ENCODE measurements at regions not wholly inside any gene's neighbourhood (a gene's known extent, or its start where the extent isn't known, plus 50 kb on each side); places are given as distances from the start of the nearest gene placed in this dataset.

GRCh38 chr14:97618401-97618800, 821.2 kb downstream of the VRK1 start:
- peaks cover 48% of the 10 kb centered on the region for H3K4me1 Mint-ChIP-seq (ENCODE audit: low read depth)
- no peaks in the 10 kb centered on the region for H3K27me3 Mint-ChIP-seq (ENCODE audit: low read depth)
- no peak for ATAC-seq (replicated peaks in 1 of 2)
- peak overlapping the region; percentile 96 for H3K27ac Mint-ChIP-seq
- H3K4me3 Mint-ChIP-seq = peak overlapping the region; percentile 72 to 93
- H3K36me3 Mint-ChIP-seq (ENCODE audit: insufficient read depth in 2 of 2) = peaks cover 15 to 20% of the 10 kb centered on the region in 2 donors
- no peak for DNase-seq
- peaks cover 11% of the 10 kb centered on the region in 2 donors for H3K9me3 Mint-ChIP-seq

- DNase-seq (no peak), ATAC-seq (replicated peaks in 1 of 2) (peak; percentile 50 to 72)
- H3K9me3 Mint-ChIP-seq = peaks cover 8% of the 10 kb centered on the region in 2 donors
- peaks cover 48% of the 10 kb centered on the region for H3K4me1 Mint-ChIP-seq (ENCODE audit: low read depth)
- H3K36me3 Mint-ChIP-seq (ENCODE audit: insufficient read depth in 2 of 2) = peaks cover 11 to 17% of the 10 kb centered on the region in 2 donors
- no peaks in the 10 kb centered on the region for H3K27me3 Mint-ChIP-seq (ENCODE audit: low read depth)
- peak overlapping the region; percentile 96 for H3K27ac Mint-ChIP-seq
- peak overlapping the region; percentile 72 to 93 for H3K4me3 Mint-ChIP-seq
Measured at GRCh38 chr14:97618917-97619690, 821.9 kb downstream of the VRK1 start.

GRCh38 chr14:97620066-97620465, 822.9 kb downstream of the VRK1 start:
- peak overlapping the region; percentile 72 to 93 for H3K4me3 Mint-ChIP-seq
- no peak for DNase-seq
- peaks cover 48% of the 10 kb centered on the region for H3K4me1 Mint-ChIP-seq (ENCODE audit: low read depth)
- ATAC-seq (replicated peaks in 1 of 2) = no peak
- no peaks in the 10 kb centered on the region for H3K27me3 Mint-ChIP-seq (ENCODE audit: low read depth)
- H3K36me3 Mint-ChIP-seq (ENCODE audit: insufficient read depth in 2 of 2) = peaks cover 7 to 10% of the 10 kb centered on the region in 2 donors
- peaks cover 4% of the 10 kb centered on the region in 2 donors for H3K9me3 Mint-ChIP-seq
- peak overlapping the region; percentile 96 for H3K27ac Mint-ChIP-seq

- Mint-ChIP-seq H3K4me1 (ENCODE audit: low read depth) (peaks cover 19% of the 10 kb centered on the region), H3K36me3 (ENCODE audit: insufficient read depth in 2 of 2) (peaks cover 0 to 3% of the 10 kb centered on the region in 2 donors), H3K4me3 (no peak overlapping the region), H3K27me3 (ENCODE audit: low read depth) (no peaks in the 10 kb centered on the region), H3K9me3 (peaks cover 0 to 1% of the 10 kb centered on the region in 2 donors), H3K27ac (no peak overlapping the region)
- DNase-seq = no peak
- no peak for ATAC-seq (replicated peaks in 1 of 2)
Measured at GRCh38 chr14:97624985-97625384, 827.8 kb downstream of the VRK1 start.

GRCh38 chr14:97625477-97625876, 828.3 kb downstream of the VRK1 start:
- H3K9me3 Mint-ChIP-seq = peaks cover 0 to 1% of the 10 kb centered on the region in 2 donors
- DNase-seq (no peak), ATAC-seq (replicated peaks in 1 of 2) (no peak)
- H3K4me1 Mint-ChIP-seq (ENCODE audit: low read depth) = peaks cover 14% of the 10 kb centered on the region
- H3K27me3 Mint-ChIP-seq (ENCODE audit: low read depth) = no peaks in the 10 kb centered on the region
- peaks cover 0 to 3% of the 10 kb centered on the region in 2 donors for H3K36me3 Mint-ChIP-seq (ENCODE audit: insufficient read depth in 2 of 2)
- no peak overlapping the region for H3K27ac Mint-ChIP-seq
- H3K4me3 Mint-ChIP-seq = no peak overlapping the region

- Mint-ChIP-seq H3K27me3 (ENCODE audit: low read depth) (no peaks in the 10 kb centered on the region), H3K27ac (no peak overlapping the region), H3K36me3 (ENCODE audit: insufficient read depth in 2 of 2) (peaks cover 0 to 1% of the 10 kb centered on the region in 2 donors), H3K4me1 (ENCODE audit: low read depth) (peaks cover 8% of the 10 kb centered on the region), H3K4me3 (no peak overlapping the region), H3K9me3 (peaks cover 0 to 1% of the 10 kb centered on the region in 2 donors)
- no peak for ATAC-seq (replicated peaks in 1 of 2)
- DNase-seq = no peak
Measured at GRCh38 chr14:97626088-97626487, 828.9 kb downstream of the VRK1 start.

GRCh38 chr14:97630249-97630648, 833.1 kb downstream of the VRK1 start:
- Mint-ChIP-seq H3K27ac (no peak overlapping the region), H3K36me3 (ENCODE audit: insufficient read depth in 2 of 2) (no peaks in the 10 kb centered on the region), H3K4me3 (no peak overlapping the region), H3K4me1 (ENCODE audit: low read depth) (peaks cover 18% of the 10 kb centered on the region), H3K27me3 (ENCODE audit: low read depth) (no peaks in the 10 kb centered on the region), H3K9me3 (no peaks in the 10 kb centered on the region)
- ATAC-seq (replicated peaks in 1 of 2) = no peak
- DNase-seq = no peak

GRCh38 chr14:97633131-97633738, 836.1 kb downstream of the VRK1 start:
- H3K9me3 Mint-ChIP-seq = no peaks in the 10 kb centered on the region
- peaks cover 42% of the 10 kb centered on the region for H3K4me1 Mint-ChIP-seq (ENCODE audit: low read depth)
- DNase-seq (no peak), ATAC-seq (replicated peaks in 1 of 2) (no peak)
- H3K36me3 Mint-ChIP-seq (ENCODE audit: insufficient read depth in 2 of 2) = no peaks in the 10 kb centered on the region
- H3K4me3 Mint-ChIP-seq = no peak overlapping the region
- no peak overlapping the region for H3K27ac Mint-ChIP-seq
- H3K27me3 Mint-ChIP-seq (ENCODE audit: low read depth) = no peaks in the 10 kb centered on the region

- Mint-ChIP-seq H3K27me3 (ENCODE audit: low read depth) (no peaks in the 10 kb centered on the region), H3K4me3 (peak overlapping the region; percentile 81 to 94), H3K36me3 (ENCODE audit: insufficient read depth in 2 of 2) (no peaks in the 10 kb centered on the region), H3K4me1 (ENCODE audit: low read depth) (peaks cover 58% of the 10 kb centered on the region), H3K9me3 (no peaks in the 10 kb centered on the region), H3K27ac (peak overlapping the region; percentile 90)
- DNase-seq (peak in 1 of 2 donors; percentile 31), ATAC-seq (replicated peaks in 1 of 2) (peak in 1 of 2 donors; percentile 58)
Measured at GRCh38 chr14:97634751-97635150, 837.6 kb downstream of the VRK1 start.

GRCh38 chr14:97638864-97639263, 841.7 kb downstream of the VRK1 start:
- Mint-ChIP-seq H3K9me3 (no peaks in the 10 kb centered on the region), H3K36me3 (ENCODE audit: insufficient read depth in 2 of 2) (no peaks in the 10 kb centered on the region), H3K4me1 (ENCODE audit: low read depth) (peaks cover 79% of the 10 kb centered on the region), H3K27ac (peak overlapping the region; percentile 88), H3K27me3 (ENCODE audit: low read depth) (no peaks in the 10 kb centered on the region), H3K4me3 (peak overlapping the region; percentile 44 to 79)
- ATAC-seq (replicated peaks in 1 of 2) (peak; percentile 67 to 80), DNase-seq (no peak)

- H3K4me1 Mint-ChIP-seq (ENCODE audit: low read depth) = peaks cover 70% of the 10 kb centered on the region
- peak overlapping the region; percentile 6 for H3K27ac Mint-ChIP-seq
Measured at GRCh38 chr14:97640031-97640430, 842.8 kb downstream of the VRK1 start.

GRCh38 chr14:97641827-97642226, 844.6 kb downstream of the VRK1 start:
- H3K27me3 Mint-ChIP-seq (ENCODE audit: low read depth) = no peaks in the 10 kb centered on the region
- peak overlapping the region; percentile 20 to 42 for H3K4me3 Mint-ChIP-seq
- ATAC-seq (replicated peaks in 1 of 2) (peak in 1 of 2 donors; percentile 61), DNase-seq (peak in 1 of 2 donors; percentile 4)
- H3K9me3 Mint-ChIP-seq = no peaks in the 10 kb centered on the region
- H3K27ac Mint-ChIP-seq = no peak overlapping the region
- H3K36me3 Mint-ChIP-seq (ENCODE audit: insufficient read depth in 2 of 2) = no peaks in the 10 kb centered on the region
- peaks cover 57% of the 10 kb centered on the region for H3K4me1 Mint-ChIP-seq (ENCODE audit: low read depth)

More at GRCh38 chr14:97640031-97640430, 842.8 kb downstream of the VRK1 start:
- Mint-ChIP-seq H3K4me3 (no peak overlapping the region), H3K36me3 (ENCODE audit: insufficient read depth in 2 of 2) (no peaks in the 10 kb centered on the region), H3K27me3 (ENCODE audit: low read depth) (no peaks in the 10 kb centered on the region), H3K9me3 (no peaks in the 10 kb centered on the region)
- ATAC-seq (replicated peaks in 1 of 2) (no peak), DNase-seq (no peak)

GRCh38 chr14:97642631-97643030, 845.4 kb downstream of the VRK1 start:
- no peaks in the 10 kb centered on the region for H3K27me3 Mint-ChIP-seq (ENCODE audit: low read depth)
- no peak for ATAC-seq (replicated peaks in 1 of 2)

More at GRCh38 chr14:97642631-97643030, 845.4 kb downstream of the VRK1 start:
- H3K36me3 Mint-ChIP-seq (ENCODE audit: insufficient read depth in 2 of 2) = no peaks in the 10 kb centered on the region
- H3K27ac Mint-ChIP-seq = no peak overlapping the region
- H3K4me1 Mint-ChIP-seq (ENCODE audit: low read depth) = peaks cover 49% of the 10 kb centered on the region
- DNase-seq = no peak
- no peaks in the 10 kb centered on the region for H3K9me3 Mint-ChIP-seq
- no peak overlapping the region for H3K4me3 Mint-ChIP-seq
